Activated CD4-positive, alpha-beta T cell treated with anti-CD3 and anti-CD28 coated beads for 36 hours (primary cell): ENCODE measurements at regions not wholly inside any gene's neighbourhood (a gene's known extent, or its start where the extent isn't known, plus 50 kb on each side); places are given as distances from the start of the nearest gene placed in this dataset.

ENCODE experiments used
- ATAC-seq: fragments of 200-7000 bp; cut with Tn5 transposase; one replicate; pipeline ENCODE4 v1.10.0; 2021; ENCODE audit warnings: mild to moderate bottlenecking, moderate library complexity
- CTCF ChIA-PET: fragments of 350-600 bp; sonication (Branson Sonifier 250); formaldehyde crosslinking; loops from one replicate; lab custom pipeline; 2021; ENCODE audit warnings: antibody characterized with exemption; lab: Charles Lee
- POLR2A ChIA-PET: fragments of 350-600 bp; sonication (Branson Sonifier 250); formaldehyde crosslinking; loops from one replicate; lab custom pipeline; 2021; ENCODE audit warnings: antibody characterized with exemption, inconsistent platforms; lab: Charles Lee
- DNase-seq: peaks from one replicate; pipeline ENCODE4 v3.0.0-alpha.2; 2020
- H3K27ac Mint-ChIP-seq: one replicate; pipeline ENCODE4 v1.8.0; 2021; ENCODE audit warnings: mixed read lengths
- H3K27me3 Mint-ChIP-seq: one replicate; pipeline ENCODE4 v1.8.0; 2021; ENCODE audit warnings: mixed read lengths
- H3K36me3 Mint-ChIP-seq: one replicate; pipeline ENCODE4 v1.8.0; 2021; ENCODE audit warnings: low read depth, mixed read lengths
- H3K4me1 Mint-ChIP-seq: one replicate; pipeline ENCODE4 v1.8.0; 2021; ENCODE audit warnings: mixed read lengths
- H3K4me3 Mint-ChIP-seq: one replicate; pipeline ENCODE4 v1.8.0; 2021; ENCODE audit warnings: mild to moderate bottlenecking, moderate library complexity, mixed read lengths
- H3K9me3 Mint-ChIP-seq: one replicate; pipeline ENCODE4 v1.8.0; 2021; ENCODE audit warnings: low read depth, mixed read lengths
- intact Hi-C, 2 experiments: fragments of 100-400 bp; cut with DNase I in 1 of 2; cut with micrococcal nuclease in 1 of 2; formaldehyde crosslinking; loops; one replicate each; pipeline versions ENCODE4 v1.14.2 to v1.15.1; 2022 to 2024; cut with DNase I, micrococcal nuclease

DNA sequence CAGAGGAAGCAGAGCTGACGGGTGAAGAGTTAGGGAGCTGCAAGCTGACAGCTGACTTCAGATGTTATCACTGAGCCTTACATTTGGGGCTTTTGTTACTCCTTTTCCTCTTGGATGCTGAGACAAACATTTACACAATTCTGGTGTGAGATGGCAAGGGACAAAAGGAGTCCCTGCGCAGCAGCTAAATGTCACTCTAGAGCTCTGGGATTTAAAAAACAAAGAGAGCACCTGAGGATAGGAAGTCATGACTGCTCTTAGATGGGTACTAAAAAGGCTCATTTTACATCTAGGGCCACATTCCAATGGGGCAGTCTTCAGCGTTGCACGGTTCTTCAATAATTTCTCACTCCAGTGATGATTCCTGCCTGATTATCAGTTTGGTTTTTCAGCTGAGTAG lies 204.5 kb downstream of the RAB38 start:
- H3K27me3 Mint-ChIP-seq: peaks cover 12% of the 10 kb centered on the region
- POLR2A ChIA-PET: no interaction called here
- H3K27ac Mint-ChIP-seq: no peak overlapping the region
- CTCF ChIA-PET: interaction anchor here (1.5 kb wide), 1 partner anchor 34 kb away, joined by 4 read pairs; no protein-coding TSS in a partner anchor
- no peak overlapping the region for H3K4me3 Mint-ChIP-seq
- intact Hi-C loops: no loop called here
- no peak for ATAC-seq
- H3K4me1 Mint-ChIP-seq: no peaks in the 10 kb centered on the region
- no peaks in the 10 kb centered on the region for H3K9me3 Mint-ChIP-seq
- no peaks in the 10 kb centered on the region for H3K36me3 Mint-ChIP-seq
- no peak for DNase-seq

DNA sequence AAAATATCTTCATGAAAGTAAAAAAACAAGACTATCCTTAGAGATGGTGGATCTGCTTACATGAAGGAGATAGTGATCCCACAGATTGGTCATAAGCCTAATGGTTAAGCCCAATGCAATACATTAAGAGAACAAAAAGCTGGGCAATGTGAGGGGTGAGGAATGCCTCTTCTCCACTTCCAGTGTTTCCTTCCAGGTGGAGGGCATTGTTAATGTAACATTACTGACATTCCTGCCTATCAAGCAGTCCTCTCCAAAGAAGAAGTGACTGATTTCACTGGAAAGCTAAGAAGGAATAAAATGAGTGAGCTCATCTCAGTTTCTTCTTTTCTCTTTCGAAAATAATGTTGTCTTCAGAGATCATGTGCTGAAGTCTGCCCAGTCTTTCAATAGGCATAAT lies 207.8 kb downstream of the RAB38 start:
- ChIA-PET POLR2A (no interaction called here), CTCF (no interaction called here)
- H3K4me3 Mint-ChIP-seq: no peak overlapping the region
- H3K9me3 Mint-ChIP-seq: no peaks in the 10 kb centered on the region
- H3K4me1 Mint-ChIP-seq: no peaks in the 10 kb centered on the region
- DNase-seq: no peak
- no peak overlapping the region for H3K27ac Mint-ChIP-seq
- H3K27me3 Mint-ChIP-seq: peaks cover 12% of the 10 kb centered on the region
- no peaks in the 10 kb centered on the region for H3K36me3 Mint-ChIP-seq
- ATAC-seq: no peak
- intact Hi-C loops: no loop called here

DNA sequence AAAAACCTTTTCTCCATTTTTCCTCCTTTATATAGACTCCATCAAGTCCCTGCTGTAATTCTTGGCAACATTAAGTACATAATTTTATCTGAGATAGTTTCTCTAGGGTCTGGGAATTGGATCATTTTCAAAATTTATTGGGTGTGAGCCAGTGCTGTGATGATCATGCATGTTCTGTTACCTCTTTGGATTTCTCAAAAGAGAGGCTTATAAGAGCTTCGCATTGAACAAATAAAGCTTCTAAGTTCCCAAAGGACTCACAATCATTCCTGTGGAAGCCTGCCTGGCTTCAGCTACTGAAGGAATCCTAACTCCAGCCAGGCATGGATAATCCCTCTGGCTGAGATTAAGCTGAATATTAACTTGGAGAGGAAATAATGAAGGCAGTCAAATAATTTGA lies 208.5 kb downstream of the RAB38 start:
- Mint-ChIP-seq H3K27me3 (peaks cover 12% of the 10 kb centered on the region), H3K4me1 (no peaks in the 10 kb centered on the region), H3K9me3 (no peaks in the 10 kb centered on the region), H3K36me3 (no peaks in the 10 kb centered on the region), H3K27ac (no peak overlapping the region), H3K4me3 (no peak overlapping the region)
- CTCF ChIA-PET: no interaction called here
- intact Hi-C loops: no loop called here
- POLR2A ChIA-PET: no interaction called here
- no peak for ATAC-seq
- no peak for DNase-seq

DNA sequence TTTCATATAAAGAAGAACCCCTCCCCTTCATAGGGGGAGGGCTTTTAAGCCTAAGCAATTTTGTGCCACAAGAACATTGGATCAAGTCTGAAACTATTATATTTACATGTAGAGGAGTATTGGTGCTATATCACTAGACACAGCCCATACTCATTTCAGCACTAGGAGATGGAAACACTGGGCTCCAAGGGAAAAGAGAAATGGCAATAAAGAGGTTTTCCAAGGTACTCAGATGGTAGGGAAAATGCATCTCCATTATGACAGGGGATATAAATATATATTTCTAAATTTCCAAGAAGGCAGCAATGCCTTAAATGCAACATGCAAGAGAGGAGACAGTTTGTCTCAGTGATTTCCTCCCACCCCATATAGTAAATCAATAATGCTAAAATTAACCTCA lies 209.0 kb downstream of the RAB38 start:
- ChIA-PET POLR2A (no interaction called here), CTCF (no interaction called here)
- intact Hi-C loops: no loop called here
- no peak for ATAC-seq
- Mint-ChIP-seq H3K36me3 (no peaks in the 10 kb centered on the region), H3K4me3 (no peak overlapping the region), H3K9me3 (no peaks in the 10 kb centered on the region), H3K4me1 (no peaks in the 10 kb centered on the region), H3K27ac (no peak overlapping the region), H3K27me3 (peaks cover 10% of the 10 kb centered on the region)
- DNase-seq: no peak

DNA sequence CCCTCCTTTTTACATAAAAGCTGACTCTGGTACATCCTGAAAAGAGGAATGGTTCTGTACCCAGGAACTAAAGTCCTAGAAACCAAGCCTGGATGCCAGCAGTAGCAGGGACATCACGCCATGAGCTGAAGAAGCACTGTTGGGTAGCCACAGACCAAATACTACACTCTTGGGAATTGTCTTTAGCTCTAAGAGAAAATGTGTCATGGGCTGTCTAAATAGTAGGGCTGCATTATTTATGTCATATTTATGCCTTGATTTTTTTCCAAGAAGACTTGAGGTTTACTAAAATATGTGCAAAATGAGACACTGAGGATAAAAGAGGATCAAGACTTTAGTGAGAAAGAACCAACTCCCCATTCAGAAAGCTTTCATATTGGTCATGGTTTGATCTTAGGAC lies 213.6 kb downstream of the RAB38 start:
- Mint-ChIP-seq H3K9me3 (no peaks in the 10 kb centered on the region), H3K4me3 (no peak overlapping the region), H3K27ac (no peak overlapping the region), H3K36me3 (no peaks in the 10 kb centered on the region), H3K4me1 (no peaks in the 10 kb centered on the region), H3K27me3 (no peaks in the 10 kb centered on the region)
- ChIA-PET CTCF (no interaction called here), POLR2A (no interaction called here)
- intact Hi-C loops: no loop called here
- ATAC-seq: no peak
- no peak for DNase-seq

DNA sequence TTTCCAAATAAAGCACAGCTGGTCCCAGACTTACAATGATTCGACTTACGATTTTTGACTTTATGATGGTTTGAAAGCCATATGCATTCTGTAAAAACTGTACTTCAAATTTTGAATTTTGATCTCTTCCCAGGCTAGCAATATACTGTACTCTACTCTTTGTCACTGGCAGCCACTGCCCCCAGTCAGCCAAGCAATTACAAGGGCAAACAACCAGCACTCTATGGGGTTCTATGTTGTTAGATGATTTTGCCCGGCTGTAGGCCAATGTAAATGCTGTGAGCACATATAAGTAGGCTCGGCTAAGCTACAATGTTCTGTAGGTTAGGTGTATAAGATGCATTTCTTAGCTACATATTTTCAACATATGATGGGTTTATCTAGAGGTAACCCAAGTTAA lies 217.3 kb downstream of the RAB38 start:
- CTCF ChIA-PET: no interaction called here
- no peaks in the 10 kb centered on the region for H3K36me3 Mint-ChIP-seq
- no peaks in the 10 kb centered on the region for H3K27me3 Mint-ChIP-seq
- no peak overlapping the region for H3K27ac Mint-ChIP-seq
- POLR2A ChIA-PET: no interaction called here
- H3K9me3 Mint-ChIP-seq: no peaks in the 10 kb centered on the region
- DNase-seq: no peak
- intact Hi-C loops: no loop called here
- H3K4me1 Mint-ChIP-seq: no peaks in the 10 kb centered on the region
- no peak overlapping the region for H3K4me3 Mint-ChIP-seq
- ATAC-seq: no peak

DNA sequence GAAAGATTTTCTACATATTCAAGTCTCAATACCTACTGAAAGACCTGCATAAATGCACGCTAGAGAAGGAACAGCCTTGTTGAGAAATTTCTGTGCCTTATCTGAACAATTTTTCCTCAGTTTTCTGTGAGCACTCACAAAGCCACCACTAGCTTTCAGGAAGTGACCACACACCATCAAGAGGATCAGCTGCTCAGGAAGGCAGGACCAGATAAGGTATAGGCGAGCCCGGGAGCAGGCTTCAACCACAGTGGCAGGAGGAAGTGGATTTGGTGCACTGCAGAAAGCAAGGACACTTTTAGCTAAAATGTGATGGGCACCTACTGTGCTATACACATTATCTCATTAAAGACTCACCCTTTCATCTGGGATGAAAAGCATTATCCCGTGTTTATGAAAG lies 220.8 kb downstream of the RAB38 start:
- H3K27ac Mint-ChIP-seq: no peak overlapping the region
- DNase-seq: no peak

DNA sequence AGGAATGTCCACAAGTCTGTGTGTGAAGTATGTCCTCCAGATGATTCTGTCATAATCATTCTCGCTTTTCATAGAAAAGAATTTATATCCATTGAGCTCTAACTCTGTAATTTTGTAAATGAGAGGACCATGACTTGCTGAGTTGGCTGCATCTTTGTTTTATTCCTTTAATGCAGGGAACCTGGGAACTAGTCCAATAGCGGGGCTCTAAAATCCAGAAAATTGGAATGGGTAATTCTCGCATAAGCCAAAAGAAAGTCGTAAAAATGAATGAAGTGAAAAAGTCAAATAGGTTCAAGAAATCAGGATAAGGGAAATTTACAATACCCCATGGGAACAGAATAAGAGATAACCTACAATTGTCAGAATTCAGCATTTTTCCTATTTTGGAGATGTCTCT lies 232.5 kb downstream of the RAB38 start:
- POLR2A ChIA-PET: no interaction called here
- no peak overlapping the region for H3K4me3 Mint-ChIP-seq
- CTCF ChIA-PET: interaction anchor here (1.6 kb wide), 1 partner anchor 73 kb away, joined by 5 read pairs; no protein-coding TSS in a partner anchor
- DNase-seq (no peak), ATAC-seq (no peak)
- H3K9me3 Mint-ChIP-seq: no peaks in the 10 kb centered on the region
- H3K4me1 Mint-ChIP-seq: no peaks in the 10 kb centered on the region
- no peak overlapping the region for H3K27ac Mint-ChIP-seq
- intact Hi-C loops: no loop called here
- H3K27me3 Mint-ChIP-seq: peaks cover 2% of the 10 kb centered on the region
- no peaks in the 10 kb centered on the region for H3K36me3 Mint-ChIP-seq

More for the DNA sequence above, 220.8 kb downstream of the RAB38 start:
- Mint-ChIP-seq H3K27me3 (peaks cover 2% of the 10 kb centered on the region), H3K4me1 (no peaks in the 10 kb centered on the region), H3K36me3 (no peaks in the 10 kb centered on the region), H3K9me3 (no peaks in the 10 kb centered on the region), H3K4me3 (no peak overlapping the region)
- ATAC-seq: no peak
- CTCF ChIA-PET: no interaction called here
- POLR2A ChIA-PET: no interaction called here
- intact Hi-C loops: no loop called here

DNA sequence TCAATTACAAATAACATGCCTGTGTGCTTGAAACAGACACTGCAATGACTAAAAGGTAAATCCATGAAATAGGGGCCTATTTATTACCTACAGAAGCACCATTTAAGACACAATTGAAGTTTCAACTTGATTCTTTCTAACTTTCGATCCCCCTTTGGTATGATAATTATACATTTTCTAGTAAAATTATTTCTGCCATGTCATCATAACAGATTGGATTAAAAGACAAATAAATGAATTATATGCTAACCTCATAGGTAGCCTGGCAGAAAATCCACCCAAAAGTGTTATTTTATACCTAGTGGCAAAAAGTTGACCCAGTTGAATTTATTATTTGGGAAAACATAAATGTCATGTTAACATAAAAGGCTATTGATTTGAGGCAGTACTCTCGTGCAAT lies 241.1 kb downstream of the RAB38 start:
- H3K4me3 Mint-ChIP-seq: no peak overlapping the region
- POLR2A ChIA-PET: no interaction called here
- no peaks in the 10 kb centered on the region for H3K36me3 Mint-ChIP-seq
- H3K27ac Mint-ChIP-seq: no peak overlapping the region
- H3K27me3 Mint-ChIP-seq: peaks cover 6% of the 10 kb centered on the region
- intact Hi-C loops: no loop called here
- ATAC-seq (no peak), DNase-seq (no peak)
- H3K4me1 Mint-ChIP-seq: no peaks in the 10 kb centered on the region
- CTCF ChIA-PET: no interaction called here
- H3K9me3 Mint-ChIP-seq: no peaks in the 10 kb centered on the region

DNA sequence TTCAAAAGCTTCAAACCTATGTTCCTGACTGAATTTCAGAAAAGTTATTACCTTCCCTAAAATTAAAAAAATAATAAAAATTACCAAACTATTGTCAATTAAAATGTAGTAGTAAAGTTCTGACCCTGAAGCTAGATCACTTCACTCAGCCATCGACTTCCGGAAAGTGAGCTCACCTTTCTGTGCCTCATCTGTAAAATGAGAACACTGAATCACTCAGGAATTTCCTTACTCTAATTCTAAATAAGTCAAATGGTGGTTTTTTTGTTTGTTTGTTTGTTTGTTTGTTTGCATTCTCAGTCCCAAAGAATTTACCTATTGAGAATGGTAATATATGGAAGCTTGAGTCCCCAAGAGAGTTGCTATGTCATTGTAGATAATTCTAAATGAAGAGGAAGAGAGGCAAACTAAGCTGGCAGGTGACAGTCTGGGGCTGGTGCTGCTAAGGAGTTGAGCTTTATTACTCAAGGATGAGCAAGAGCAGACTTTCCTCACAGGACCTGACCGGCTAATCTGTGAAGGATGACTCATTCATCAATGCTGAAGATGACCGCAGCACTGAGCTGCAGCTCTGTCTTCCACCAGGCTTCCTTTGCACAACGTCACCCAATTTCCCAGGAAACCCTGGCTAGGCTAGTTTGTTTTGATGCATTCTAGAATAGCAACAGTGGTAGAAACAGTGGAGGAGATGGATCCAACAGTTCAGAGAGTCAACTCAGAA lies 248.8 kb downstream of the RAB38 start:
- ChIA-PET POLR2A (no interaction called here), CTCF (no interaction called here)
- ATAC-seq (no peak), DNase-seq (no peak)
- Mint-ChIP-seq H3K4me3 (no peak overlapping the region), H3K27me3 (no peaks in the 10 kb centered on the region), H3K36me3 (no peaks in the 10 kb centered on the region), H3K9me3 (no peaks in the 10 kb centered on the region), H3K27ac (no peak overlapping the region), H3K4me1 (no peaks in the 10 kb centered on the region)
- intact Hi-C loops: no loop called here

DNA sequence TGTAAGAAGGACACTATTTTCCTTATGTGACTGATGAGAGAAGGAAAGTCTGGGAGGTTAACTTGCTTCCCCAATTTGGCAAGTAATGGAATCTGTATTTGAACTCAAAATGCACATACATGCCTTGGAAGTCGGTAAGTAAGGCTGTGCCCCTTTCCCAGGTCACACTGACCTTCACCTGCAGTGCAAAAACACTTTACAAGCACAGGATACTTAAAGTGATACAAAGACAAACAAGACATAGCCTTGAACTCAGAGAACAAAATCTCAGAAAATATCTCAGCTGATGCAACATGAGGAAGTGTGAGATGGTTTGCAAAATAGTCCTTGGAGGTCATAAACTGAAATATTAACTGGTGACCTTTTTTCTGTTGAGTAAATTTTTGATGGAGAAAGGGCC lies 251.1 kb downstream of the RAB38 start:
- Mint-ChIP-seq H3K4me1 (no peaks in the 10 kb centered on the region), H3K27me3 (peaks cover 3% of the 10 kb centered on the region), H3K9me3 (no peaks in the 10 kb centered on the region), H3K27ac (no peak overlapping the region), H3K36me3 (no peaks in the 10 kb centered on the region), H3K4me3 (no peak overlapping the region)
- ChIA-PET CTCF (interaction anchor here (0.8 kb wide), 1 partner anchor 175 kb away, joined by 4 read pairs; no protein-coding TSS in a partner anchor), POLR2A (no interaction called here)
- ATAC-seq (no peak), DNase-seq (no peak)
- intact Hi-C loops: no loop called here

DNA sequence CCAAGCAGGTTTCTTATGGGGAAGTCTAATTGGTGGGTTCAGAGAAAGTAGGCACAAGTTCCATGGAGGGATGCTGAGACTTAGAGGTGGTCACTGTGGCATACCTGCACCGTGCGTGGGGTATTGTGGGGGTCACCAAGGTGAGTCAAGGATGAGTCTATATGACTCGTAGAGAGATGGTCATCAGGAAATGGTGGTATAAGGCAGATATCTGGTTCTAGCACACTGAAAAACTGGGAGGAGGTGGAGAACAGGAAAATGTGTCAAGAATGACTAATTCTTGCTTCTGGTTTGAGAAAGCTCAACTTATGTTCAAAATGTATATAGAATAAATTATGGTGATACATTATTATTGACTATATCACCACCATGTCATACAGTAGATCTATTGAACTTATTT lies 258.1 kb downstream of the RAB38 start:
- H3K36me3 Mint-ChIP-seq: no peaks in the 10 kb centered on the region
- no peak overlapping the region for H3K4me3 Mint-ChIP-seq
- no peaks in the 10 kb centered on the region for H3K9me3 Mint-ChIP-seq
- ChIA-PET POLR2A (no interaction called here), CTCF (no interaction called here)
- ATAC-seq: no peak
- no peaks in the 10 kb centered on the region for H3K4me1 Mint-ChIP-seq
- H3K27ac Mint-ChIP-seq: no peak overlapping the region
- no peak for DNase-seq
- H3K27me3 Mint-ChIP-seq: peaks cover 10% of the 10 kb centered on the region
- intact Hi-C loops: no loop called here
